22Rv1 (cell line): ENCODE measurements at regions not wholly inside any gene's neighbourhood (a gene's known extent, or its start where the extent isn't known, plus 50 kb on each side); places are given as distances from the start of the nearest gene placed in this dataset.
"Not testable (repeated sequence)": the region's sequence is repeated elsewhere in the genome, so short reads cannot be mapped to it uniquely, and the experiment has no call there.

Experiments
- CTCF ChIP-seq: fragments of 450-650 bp; IDR thresholded peaks from 2 replicates; pipeline ENCODE4 v1.5.1; 2017; ENCODE audit warnings: mild to moderate bottlenecking
- ZFX ChIP-seq: fragments of 450-650 bp; IDR thresholded peaks from 2 replicates; pipeline ENCODE4 v1.6.1; 2017; ENCODE audit warnings: antibody characterized with exemption, borderline replicate concordance

GRCh38 chr21:13409184-13409583 is 200.4 kb upstream of the POTED start:
- not testable (repeated sequence) for TF ChIP-seq CTCF, ZFX
